Neural progenitor cell (in vitro differentiated cells): ENCODE measurements at regions not wholly inside any gene's neighbourhood (a gene's known extent, or its start where the extent isn't known, plus 50 kb on each side); places are given as distances from the start of the nearest gene placed in this dataset.

Experiments
- CTCF ChIP-seq: fragments of 200-600 bp; sonication (generic); IDR thresholded peaks from 2 replicates; pipeline ENCODE4 v1.5.1; 2017; ENCODE audit warnings: antibody characterized with exemption, mild to moderate bottlenecking
- EZH2 ChIP-seq: fragments of 200-600 bp; sonication (generic); IDR thresholded peaks from 2 replicates; pipeline ENCODE4 v1.6.1; 2017; ENCODE audit warnings: antibody characterized with exemption, mild to moderate bottlenecking, moderate library complexity
- EZH2phosphoT487 ChIP-seq: fragments of 200-600 bp; sonication (generic); IDR thresholded peaks from 2 replicates; pipeline ENCODE4 v1.6.1; 2017; ENCODE audit warnings: antibody characterized with exemption

GRCh38 chr5:126723643-126724042 is 53.3 kb upstream of the LMNB1 start:
- no peak for TF ChIP-seq EZH2
- no peak for TF ChIP-seq CTCF
- no peak for TF ChIP-seq EZH2phosphoT487
